ENCODE measurements at regions not wholly inside any gene's neighbourhood (a gene's known extent, or its start where the extent isn't known, plus 50 kb on each side); places are given as distances from the start of the nearest gene placed in this dataset.
"Not testable (repeated sequence)": the region's sequence is repeated elsewhere in the genome, so short reads cannot be mapped to it uniquely, and the experiment has no call there.

DNA sequence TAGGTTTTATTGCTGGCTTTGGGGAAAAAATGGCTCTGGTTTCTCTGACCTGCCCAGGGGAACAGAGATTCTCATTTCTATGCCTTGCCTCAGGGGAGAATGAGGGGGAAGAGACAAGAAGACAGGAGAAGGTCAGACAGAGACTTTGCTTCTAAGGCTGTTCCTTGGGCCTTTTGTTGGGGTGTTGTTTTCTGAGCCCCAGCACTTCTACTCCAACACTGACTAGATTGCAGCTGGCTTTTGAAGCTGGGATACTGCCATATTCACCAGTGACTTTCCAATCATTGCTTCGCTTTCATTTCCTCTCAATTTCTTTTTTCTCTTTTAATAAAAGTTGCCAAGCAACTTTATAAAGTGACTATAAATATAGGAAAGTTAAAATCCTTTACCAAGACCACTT, 143.2 kb upstream of the ARHGEF26 start:
- no peak overlapping the region for H2AK5ac ChIP-seq (ENCODE audit: low read length)
- no peak overlapping the region for H3K4me3 ChIP-seq (ENCODE audit: low read depth, low read length)
- H3K36me3 ChIP-seq (ENCODE audit: control insufficient read depth in 1 of 2, insufficient read depth in 2 of 2, low read length in 2 of 2), result no peaks in the 10 kb centered on the region
- no peaks in the 10 kb centered on the region for H3K9me3 ChIP-seq (ENCODE audit: insufficient read depth, low read depth, low read length)
- H2BK12ac ChIP-seq (ENCODE audit: low read length), result no peak overlapping the region
- H4K12ac ChIP-seq (ENCODE audit: low read depth, low read length), result no peak overlapping the region
- H3K79me1 ChIP-seq (ENCODE audit: low read length), result no peaks in the 10 kb centered on the region
- no peaks in the 10 kb centered on the region for H3K79me2 ChIP-seq (ENCODE audit: control insufficient read depth, insufficient read depth, low read length, poor library complexity)
- no peak overlapping the region for H2BK5ac ChIP-seq (ENCODE audit: low read depth, low read length, poor library complexity)
- no peak overlapping the region for H2AFZ ChIP-seq (ENCODE audit: insufficient read depth, low read length, poor library complexity)
- no peak overlapping the region for H3K14ac ChIP-seq (ENCODE audit: low read length)
- H3K18ac ChIP-seq (ENCODE audit: low read length), result no peak overlapping the region
- H3K4me1 ChIP-seq (ENCODE audit: control insufficient read depth in 1 of 2, insufficient read depth in 2 of 2, low read length in 2 of 2), result no peaks in the 10 kb centered on the region
- H2BK120ac ChIP-seq (ENCODE audit: insufficient read depth, low read length, poor library complexity), result no peak overlapping the region
- H3K23ac ChIP-seq (ENCODE audit: low read length), result no peak overlapping the region
- no peak overlapping the region for H3K4me2 ChIP-seq (ENCODE audit: low read length)
- WGBS (ENCODE audit: extremely low coverage, insufficient coverage, insufficient read length), result no CpG with 5 or more reads among the region's 1 CpG
- H3K27ac ChIP-seq (ENCODE audit: low read depth, low read length), result no peak overlapping the region
- no peak overlapping the region for H4K8ac ChIP-seq (ENCODE audit: low read depth, low read length)
- no peak overlapping the region for H3K4ac ChIP-seq (ENCODE audit: low read depth, low read length)
- no peak overlapping the region for H3K9ac ChIP-seq (ENCODE audit: low read length)
- no peaks in the 10 kb centered on the region for H3K27me3 ChIP-seq (ENCODE audit: insufficient read depth, low read length)
- no peak for DNase-seq
- H4K91ac ChIP-seq (ENCODE audit: low read depth, low read length), result no peak overlapping the region

GRCh38 chr3:153979418-153980251, 141.6 kb upstream of the ARHGEF26 start:
- Histone ChIP-seq H3K18ac (ENCODE audit: low read length) (no peak overlapping the region), H2AFZ (ENCODE audit: insufficient read depth, low read length, poor library complexity) (no peak overlapping the region), H3K23ac (ENCODE audit: low read length) (no peak overlapping the region), H3K14ac (ENCODE audit: low read length) (no peak overlapping the region), H3K4me3 (ENCODE audit: low read depth, low read length) (no peak overlapping the region), H3K4me2 (ENCODE audit: low read length) (no peak overlapping the region), H2BK12ac (ENCODE audit: low read length) (no peak overlapping the region), H3K79me1 (ENCODE audit: low read length) (no peaks in the 10 kb centered on the region), H4K8ac (ENCODE audit: low read depth, low read length) (no peak overlapping the region), H3K27ac (ENCODE audit: low read depth, low read length) (no peak overlapping the region), H3K79me2 (ENCODE audit: control insufficient read depth, insufficient read depth, low read length, poor library complexity) (no peaks in the 10 kb centered on the region), H3K9me3 (ENCODE audit: insufficient read depth, low read depth, low read length) (no peaks in the 10 kb centered on the region), H2BK5ac (ENCODE audit: low read depth, low read length, poor library complexity) (no peak overlapping the region), H3K4me1 (ENCODE audit: control insufficient read depth in 1 of 2, insufficient read depth in 2 of 2, low read length in 2 of 2) (no peaks in the 10 kb centered on the region), H2AK5ac (ENCODE audit: low read length) (no peak overlapping the region), H3K36me3 (ENCODE audit: control insufficient read depth in 1 of 2, insufficient read depth in 2 of 2, low read length in 2 of 2) (no peaks in the 10 kb centered on the region), H3K27me3 (ENCODE audit: insufficient read depth, low read length) (no peaks in the 10 kb centered on the region), H4K91ac (ENCODE audit: low read depth, low read length) (no peak overlapping the region), H3K9ac (ENCODE audit: low read length) (no peak overlapping the region), H4K12ac (ENCODE audit: low read depth, low read length) (no peak overlapping the region), H2BK120ac (ENCODE audit: insufficient read depth, low read length, poor library complexity) (no peak overlapping the region), H3K4ac (ENCODE audit: low read depth, low read length) (no peak overlapping the region)
- no CpG with 5 or more reads among the region's 6 CpGs for WGBS (ENCODE audit: extremely low coverage, insufficient coverage, insufficient read length)
- no peak for DNase-seq

DNA sequence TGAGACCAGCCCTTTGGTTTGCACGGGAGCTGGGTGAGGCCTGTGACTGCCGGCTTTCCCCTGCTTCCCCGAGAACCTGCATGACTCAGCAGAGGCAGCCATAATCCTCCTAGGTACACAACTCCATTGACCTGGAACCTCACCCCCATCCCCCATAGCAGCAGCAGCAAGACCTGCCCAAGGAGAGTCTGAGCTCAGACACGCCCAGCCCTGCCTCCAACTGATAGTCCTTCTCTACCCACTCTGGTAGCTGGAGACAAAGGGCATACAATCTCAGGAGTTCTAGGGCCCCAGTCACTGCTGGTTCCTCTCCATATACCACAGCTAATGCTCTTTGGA, 141.0 kb upstream of the ARHGEF26 start:
- H3K27me3 ChIP-seq (ENCODE audit: insufficient read depth, low read length), result no peaks in the 10 kb centered on the region
- WGBS (ENCODE audit: extremely low coverage, insufficient coverage, insufficient read length), result no CpG with 5 or more reads among the region's 4 CpGs
- no peak overlapping the region for H3K4ac ChIP-seq (ENCODE audit: low read depth, low read length)
- no peak overlapping the region for H2BK12ac ChIP-seq (ENCODE audit: low read length)
- H3K9me3 ChIP-seq (ENCODE audit: insufficient read depth, low read depth, low read length), result no peaks in the 10 kb centered on the region
- H3K79me1 ChIP-seq (ENCODE audit: low read length), result no peaks in the 10 kb centered on the region
- H4K8ac ChIP-seq (ENCODE audit: low read depth, low read length), result no peak overlapping the region
- no peaks in the 10 kb centered on the region for H3K36me3 ChIP-seq (ENCODE audit: control insufficient read depth in 1 of 2, insufficient read depth in 2 of 2, low read length in 2 of 2)
- H3K79me2 ChIP-seq (ENCODE audit: control insufficient read depth, insufficient read depth, low read length, poor library complexity), result no peaks in the 10 kb centered on the region
- no peak overlapping the region for H2BK5ac ChIP-seq (ENCODE audit: low read depth, low read length, poor library complexity)
- no peak overlapping the region for H2AFZ ChIP-seq (ENCODE audit: insufficient read depth, low read length, poor library complexity)
- no peak overlapping the region for H3K9ac ChIP-seq (ENCODE audit: low read length)
- no peak overlapping the region for H2AK5ac ChIP-seq (ENCODE audit: low read length)
- no peak for DNase-seq
- H3K27ac ChIP-seq (ENCODE audit: low read depth, low read length), result no peak overlapping the region
- no peak overlapping the region for H2BK120ac ChIP-seq (ENCODE audit: insufficient read depth, low read length, poor library complexity)
- H3K18ac ChIP-seq (ENCODE audit: low read length), result no peak overlapping the region
- H3K4me3 ChIP-seq (ENCODE audit: low read depth, low read length), result no peak overlapping the region
- H3K4me1 ChIP-seq (ENCODE audit: control insufficient read depth in 1 of 2, insufficient read depth in 2 of 2, low read length in 2 of 2), result no peaks in the 10 kb centered on the region
- H4K12ac ChIP-seq (ENCODE audit: low read depth, low read length), result no peak overlapping the region
- H4K91ac ChIP-seq (ENCODE audit: low read depth, low read length), result no peak overlapping the region
- H3K14ac ChIP-seq (ENCODE audit: low read length), result no peak overlapping the region
- no peak overlapping the region for H3K4me2 ChIP-seq (ENCODE audit: low read length)
- H3K23ac ChIP-seq (ENCODE audit: low read length), result no peak overlapping the region

- DNase-seq; H2BK12ac ChIP-seq (ENCODE audit: low read length); H3K27me3 ChIP-seq (ENCODE audit: insufficient read depth, low read length); H3K36me3 ChIP-seq (ENCODE audit: control insufficient read depth in 1 of 2, insufficient read depth in 2 of 2, low read length in 2 of 2); H4K12ac ChIP-seq (ENCODE audit: low read depth, low read length); H3K4me2 ChIP-seq (ENCODE audit: low read length); H3K9ac ChIP-seq (ENCODE audit: low read length); H3K27ac ChIP-seq (ENCODE audit: low read depth, low read length); H2AFZ ChIP-seq (ENCODE audit: insufficient read depth, low read length, poor library complexity); H3K4ac ChIP-seq (ENCODE audit: low read depth, low read length); H3K18ac ChIP-seq (ENCODE audit: low read length); H4K8ac ChIP-seq (ENCODE audit: low read depth, low read length); H3K79me1 ChIP-seq (ENCODE audit: low read length); H3K14ac ChIP-seq (ENCODE audit: low read length); H3K4me3 ChIP-seq (ENCODE audit: low read depth, low read length); H3K79me2 ChIP-seq (ENCODE audit: control insufficient read depth, insufficient read depth, low read length, poor library complexity); H2BK5ac ChIP-seq (ENCODE audit: low read depth, low read length, poor library complexity); H2BK120ac ChIP-seq (ENCODE audit: insufficient read depth, low read length, poor library complexity); H4K91ac ChIP-seq (ENCODE audit: low read depth, low read length); H2AK5ac ChIP-seq (ENCODE audit: low read length); H3K9me3 ChIP-seq (ENCODE audit: insufficient read depth, low read depth, low read length); H3K4me1 ChIP-seq (ENCODE audit: control insufficient read depth in 1 of 2, insufficient read depth in 2 of 2, low read length in 2 of 2); H3K23ac ChIP-seq (ENCODE audit: low read length): not testable (repeated sequence)
- no CpG with 5 or more reads among the region's 1 CpG for WGBS (ENCODE audit: extremely low coverage, insufficient coverage, insufficient read length)
Observed at GRCh38 chr3:153997364-153997763, 123.8 kb upstream of the ARHGEF26 start.

Data from trophoblast cell (in vitro differentiated cells and primary cell).